KMS-11 (cell line): ENCODE measurements at regions not wholly inside any gene's neighbourhood (a gene's known extent, or its start where the extent isn't known, plus 50 kb on each side); places are given as distances from the start of the nearest gene placed in this dataset.
A peak's percentile ranks its signal among the peaks of the same experiment; 100 is the strongest.

Experiments used
- H2AFZ ChIP-seq: fragments of 200-600 bp; sonication (generic); 2 replicates; pipeline ENCODE4 v1.6.1; 2016; ENCODE audit warnings: antibody characterized with exemption, mixed run types, low read depth
- H3K27ac ChIP-seq: fragments of 200-600 bp; sonication (generic); 2 replicates; pipeline ENCODE4 v1.6.1; 2016; ENCODE audit warnings: mild to moderate bottlenecking, mixed run types
- H3K27me3 ChIP-seq: fragments of 200-600 bp; sonication (generic); 2 replicates; pipeline ENCODE4 v1.6.1; 2017; ENCODE audit warnings: mild to moderate bottlenecking, low read depth, mixed run types, moderate library complexity; ENCODE audit not compliant: insufficient read depth
- H3K36me3 ChIP-seq: fragments of 200-600 bp; sonication (generic); 2 replicates; pipeline ENCODE4 v1.6.1; 2017; ENCODE audit warnings: mild to moderate bottlenecking, mixed run types; ENCODE audit not compliant: insufficient read depth
- H3K4me1 ChIP-seq: fragments of 200-600 bp; sonication (generic); 2 replicates; pipeline ENCODE4 v1.6.1; 2016; ENCODE audit warnings: mild to moderate bottlenecking, low read depth, mixed run types; ENCODE audit not compliant: poor library complexity, severe bottlenecking
- H3K4me2 ChIP-seq: fragments of 200-600 bp; sonication (generic); 2 replicates; pipeline ENCODE4 v1.7.0; 2016; ENCODE audit warnings: mild to moderate bottlenecking, mixed run types
- H3K4me3 ChIP-seq: fragments of 200-600 bp; sonication (generic); IDR thresholded peaks from 2 replicates; pipeline ENCODE4 v1.6.1; 2017; ENCODE audit warnings: low read depth, low read length, mixed read lengths; ENCODE audit not compliant: insufficient read depth
- H3K79me2 ChIP-seq: fragments of 200-600 bp; sonication (generic); 2 replicates; pipeline ENCODE4 v1.6.1; 2016; ENCODE audit warnings: low read depth, mixed run types; ENCODE audit not compliant: insufficient read depth
- H3K9ac ChIP-seq: fragments of 200-600 bp; sonication (generic); 2 replicates; pipeline ENCODE4 v1.6.1; 2016; ENCODE audit warnings: mild to moderate bottlenecking, mixed run types
- H4K20me1 ChIP-seq: fragments of 200-600 bp; sonication (generic); 2 replicates; pipeline ENCODE4 v1.6.1; 2016; ENCODE audit warnings: mild to moderate bottlenecking, mixed run types; ENCODE audit not compliant: insufficient read depth
- TF ChIP-seq, protein P1 (sequence below): fragments of 200-600 bp; sonication (generic); conservative IDR thresholded peaks from 2 replicates; pipeline ENCODE4 v1.6.1; 2017; ENCODE audit warnings: low read depth, mild to moderate bottlenecking, antibody characterized with exemption, low read length, moderate library complexity, mixed read lengths

- H3K36me3 ChIP-seq: no peaks in the 10 kb centered on the region
- no peak overlapping the region for H3K4me2 ChIP-seq
These were observed 608.7 kb downstream of the KCTD16 start for GRCh38 chr5:144779368-144779767.

DNA sequence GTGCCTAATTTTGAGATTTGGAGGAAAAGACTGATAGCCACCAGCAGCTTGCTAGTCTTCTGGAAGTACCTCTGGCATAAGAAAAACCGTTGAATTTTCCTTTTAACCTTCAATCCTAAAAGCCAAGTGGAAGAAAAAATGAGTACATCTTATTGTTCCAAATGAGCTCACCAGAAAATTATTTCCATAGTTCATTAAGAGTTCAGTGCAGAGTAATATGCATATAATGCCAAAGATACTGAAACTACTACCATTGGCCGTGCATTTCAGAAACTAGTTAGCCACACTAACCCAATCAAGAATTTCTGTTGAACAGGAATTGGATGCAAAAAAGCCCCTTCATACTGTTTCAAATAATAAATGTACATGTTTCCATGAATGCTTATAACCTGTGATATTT, 607.9 kb downstream of the KCTD16 start:
- Histone ChIP-seq H3K4me1 (peaks cover 13% of the 10 kb centered on the region), H2AFZ (no peak overlapping the region), H3K4me2 (no peak overlapping the region), H3K36me3 (no peaks in the 10 kb centered on the region), H3K27me3 (no peaks in the 10 kb centered on the region), H3K79me2 (no peaks in the 10 kb centered on the region), H4K20me1 (no peaks in the 10 kb centered on the region), H3K4me3 (no peak overlapping the region), H3K27ac (no peak overlapping the region), H3K9ac (no peak overlapping the region)
- TF ChIP-seq, protein P1, sequence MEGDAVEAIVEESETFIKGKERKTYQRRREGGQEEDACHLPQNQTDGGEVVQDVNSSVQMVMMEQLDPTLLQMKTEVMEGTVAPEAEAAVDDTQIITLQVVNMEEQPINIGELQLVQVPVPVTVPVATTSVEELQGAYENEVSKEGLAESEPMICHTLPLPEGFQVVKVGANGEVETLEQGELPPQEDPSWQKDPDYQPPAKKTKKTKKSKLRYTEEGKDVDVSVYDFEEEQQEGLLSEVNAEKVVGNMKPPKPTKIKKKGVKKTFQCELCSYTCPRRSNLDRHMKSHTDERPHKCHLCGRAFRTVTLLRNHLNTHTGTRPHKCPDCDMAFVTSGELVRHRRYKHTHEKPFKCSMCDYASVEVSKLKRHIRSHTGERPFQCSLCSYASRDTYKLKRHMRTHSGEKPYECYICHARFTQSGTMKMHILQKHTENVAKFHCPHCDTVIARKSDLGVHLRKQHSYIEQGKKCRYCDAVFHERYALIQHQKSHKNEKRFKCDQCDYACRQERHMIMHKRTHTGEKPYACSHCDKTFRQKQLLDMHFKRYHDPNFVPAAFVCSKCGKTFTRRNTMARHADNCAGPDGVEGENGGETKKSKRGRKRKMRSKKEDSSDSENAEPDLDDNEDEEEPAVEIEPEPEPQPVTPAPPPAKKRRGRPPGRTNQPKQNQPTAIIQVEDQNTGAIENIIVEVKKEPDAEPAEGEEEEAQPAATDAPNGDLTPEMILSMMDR: no peak

More at GRCh38 chr5:144779368-144779767, 608.7 kb downstream of the KCTD16 start:
- Histone ChIP-seq H4K20me1 (no peaks in the 10 kb centered on the region), H3K4me3 (no peak overlapping the region), H3K27ac (no peak overlapping the region), H3K27me3 (no peaks in the 10 kb centered on the region), H3K79me2 (no peaks in the 10 kb centered on the region), H3K4me1 (peaks cover 5% of the 10 kb centered on the region), H3K9ac (no peak overlapping the region), H2AFZ (no peak overlapping the region)
- TF ChIP-seq, protein P1: no peak

DNA sequence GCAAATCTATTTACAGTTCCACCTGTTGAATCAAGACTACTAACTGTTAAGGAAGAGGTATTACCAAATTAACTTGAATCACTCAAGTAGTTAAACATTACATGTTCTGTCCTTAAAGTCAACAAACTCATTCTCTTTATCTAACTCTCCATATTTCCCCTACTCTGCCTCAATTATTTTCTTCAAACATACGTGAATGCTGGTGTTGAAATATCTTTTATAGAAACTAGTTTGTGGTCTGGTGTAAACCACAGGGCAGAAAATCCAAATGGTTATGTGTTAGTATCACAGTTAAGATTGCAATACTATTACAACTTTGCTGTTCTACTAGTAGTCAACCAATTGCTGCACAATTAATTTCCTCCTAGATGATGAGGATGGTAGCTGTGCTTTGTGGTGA, 603.5 kb downstream of the KCTD16 start:
- Histone ChIP-seq H4K20me1 (no peaks in the 10 kb centered on the region), H3K27ac (no peak overlapping the region), H3K27me3 (no peaks in the 10 kb centered on the region), H3K4me2 (peak overlapping the region; percentile 29; the same call in 1 of the 2 replicates), H3K4me3 (no peak overlapping the region), H3K36me3 (no peaks in the 10 kb centered on the region), H3K4me1 (peaks cover 14% of the 10 kb centered on the region), H2AFZ (no peak overlapping the region), H3K9ac (no peak overlapping the region), H3K79me2 (no peaks in the 10 kb centered on the region)
- TF ChIP-seq, protein P1: no peak

- Histone ChIP-seq H2AFZ (no peak overlapping the region), H4K20me1 (no peaks in the 10 kb centered on the region), H3K4me2 (peak overlapping the region; percentile 29; the same call in 1 of the 2 replicates), H3K36me3 (no peaks in the 10 kb centered on the region), H3K4me3 (no peak overlapping the region), H3K4me1 (peaks cover 14% of the 10 kb centered on the region), H3K27me3 (no peaks in the 10 kb centered on the region), H3K27ac (no peak overlapping the region), H3K9ac (no peak overlapping the region), H3K79me2 (no peaks in the 10 kb centered on the region)
- TF ChIP-seq, protein P1: no peak
These were observed 603.0 kb downstream of the KCTD16 start for GRCh38 chr5:144773628-144774027.

GRCh38 chr5:144771802-144772201, 601.1 kb downstream of the KCTD16 start:
- Histone ChIP-seq H2AFZ (no peak overlapping the region), H3K4me3 (no peak overlapping the region), H4K20me1 (no peaks in the 10 kb centered on the region), H3K79me2 (no peaks in the 10 kb centered on the region), H3K9ac (no peak overlapping the region), H3K27me3 (no peaks in the 10 kb centered on the region), H3K36me3 (no peaks in the 10 kb centered on the region), H3K27ac (no peak overlapping the region), H3K4me2 (no peak overlapping the region), H3K4me1 (peaks cover 14% of the 10 kb centered on the region)
- TF ChIP-seq, protein P1: no peak
